ENCODE measurements at regions not wholly inside any gene's neighbourhood (a gene's known extent, or its start where the extent isn't known, plus 50 kb on each side); places are given as distances from the start of the nearest gene placed in this dataset.

DNA sequence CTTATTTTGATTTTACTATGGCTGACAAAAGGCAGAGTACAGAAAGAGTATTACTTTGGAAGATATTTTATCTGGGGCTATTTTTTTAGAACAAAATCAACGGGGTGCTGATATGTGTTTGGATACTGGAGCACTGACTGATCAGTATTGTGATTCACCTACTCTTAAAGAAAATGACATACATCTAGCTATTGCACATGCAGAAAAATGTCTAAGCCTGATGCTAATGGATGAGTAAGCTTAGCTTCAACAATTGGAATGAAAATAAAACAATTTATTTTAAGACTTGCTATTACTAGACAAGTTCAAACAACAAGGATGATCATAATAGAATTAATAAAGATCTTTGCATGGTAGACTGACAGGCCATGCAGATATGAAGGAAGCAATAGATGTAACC is 262.0 kb downstream of the PPP1R2C start:
- TF ChIP-seq, protein P1, sequence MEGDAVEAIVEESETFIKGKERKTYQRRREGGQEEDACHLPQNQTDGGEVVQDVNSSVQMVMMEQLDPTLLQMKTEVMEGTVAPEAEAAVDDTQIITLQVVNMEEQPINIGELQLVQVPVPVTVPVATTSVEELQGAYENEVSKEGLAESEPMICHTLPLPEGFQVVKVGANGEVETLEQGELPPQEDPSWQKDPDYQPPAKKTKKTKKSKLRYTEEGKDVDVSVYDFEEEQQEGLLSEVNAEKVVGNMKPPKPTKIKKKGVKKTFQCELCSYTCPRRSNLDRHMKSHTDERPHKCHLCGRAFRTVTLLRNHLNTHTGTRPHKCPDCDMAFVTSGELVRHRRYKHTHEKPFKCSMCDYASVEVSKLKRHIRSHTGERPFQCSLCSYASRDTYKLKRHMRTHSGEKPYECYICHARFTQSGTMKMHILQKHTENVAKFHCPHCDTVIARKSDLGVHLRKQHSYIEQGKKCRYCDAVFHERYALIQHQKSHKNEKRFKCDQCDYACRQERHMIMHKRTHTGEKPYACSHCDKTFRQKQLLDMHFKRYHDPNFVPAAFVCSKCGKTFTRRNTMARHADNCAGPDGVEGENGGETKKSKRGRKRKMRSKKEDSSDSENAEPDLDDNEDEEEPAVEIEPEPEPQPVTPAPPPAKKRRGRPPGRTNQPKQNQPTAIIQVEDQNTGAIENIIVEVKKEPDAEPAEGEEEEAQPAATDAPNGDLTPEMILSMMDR (IDR thresholded peaks at IDR 0.05), result no peak
- TF ChIP-seq EP300 (IDR thresholded peaks at IDR 0.05), result no peak

All from sigmoid colon (tissue), 4 donors.